GM23338 (cell line): ENCODE measurements at regions not wholly inside any gene's neighbourhood (a gene's known extent, or its start where the extent isn't known, plus 50 kb on each side); places are given as distances from the start of the nearest gene placed in this dataset.
A peak's percentile ranks its signal among the peaks of the same experiment; 100 is the strongest.

Experiments
- ATAC-seq: fragments of 200-7000 bp; cut with Tn5 transposase; 3 replicates; pipeline ENCODE4 v1.9.1; 2020
- DNase-seq: peaks from one replicate; pipeline ENCODE4 v3.0.0-alpha.2; 2015; ENCODE audit warnings: low spot score
- H2AFZ ChIP-seq: fragments of 200-600 bp; sonication (generic); 2 replicates; pipeline ENCODE4 v1.8.0; 2016; ENCODE audit warnings: antibody characterized with exemption, mild to moderate bottlenecking, moderate library complexity
- H3F3A ChIP-seq: fragments of 200-600 bp; sonication (generic); replicated peaks from 2 replicates; pipeline ENCODE4 v1.8.0; 2017; ENCODE audit warnings: antibody characterized with exemption, mixed run types, low read depth
- H3K27ac ChIP-seq: fragments of 200-600 bp; sonication (generic); 2 replicates; pipeline ENCODE4 v1.6.1; 2016; ENCODE audit warnings: low read depth
- H3K27me3 ChIP-seq: fragments of 200-600 bp; sonication (generic); 2 replicates; pipeline ENCODE4 v1.8.0; 2016; ENCODE audit warnings: mild to moderate bottlenecking, mixed run types, moderate library complexity; ENCODE audit not compliant: insufficient read depth
- H3K36me3 ChIP-seq: fragments of 200-600 bp; sonication (generic); 2 replicates; pipeline ENCODE4 v1.8.0; 2016; ENCODE audit warnings: mild to moderate bottlenecking; ENCODE audit not compliant: insufficient read depth
- H3K4me1 ChIP-seq: fragments of 200-600 bp; sonication (generic); 2 replicates; pipeline ENCODE4 v1.8.0; 2016; ENCODE audit warnings: mild to moderate bottlenecking, moderate library complexity; ENCODE audit not compliant: insufficient read depth
- H3K4me2 ChIP-seq: fragments of 200-600 bp; sonication (generic); 2 replicates; pipeline ENCODE4 v1.7.1; 2017; ENCODE audit warnings: mixed run types
- H3K4me3 ChIP-seq: fragments of 200-600 bp; sonication (generic); 2 replicates; pipeline ENCODE4 v1.6.1; 2016; ENCODE audit warnings: mixed run types
- H3K79me2 ChIP-seq: fragments of 200-600 bp; sonication (generic); replicated peaks from 2 replicates; pipeline ENCODE4 v1.8.0; 2017; ENCODE audit warnings: mild to moderate bottlenecking; ENCODE audit not compliant: insufficient read depth
- H3K9me2 ChIP-seq: fragments of 200-600 bp; sonication (generic); 2 replicates; pipeline ENCODE4 v1.8.0; 2017; ENCODE audit not compliant: insufficient read depth
- H4K20me1 ChIP-seq: fragments of 200-600 bp; sonication (generic); replicated peaks from 2 replicates; pipeline ENCODE4 v1.8.0; 2017; ENCODE audit warnings: mild to moderate bottlenecking; ENCODE audit not compliant: insufficient read depth
- H3K27ac Mint-ChIP-seq: 2 replicates; pipeline ENCODE4 v1.8.0; 2020; ENCODE audit warnings: inconsistent platforms, mild to moderate bottlenecking, moderate library complexity, mixed read lengths
- H3K27me3 Mint-ChIP-seq: 3 replicates; pipeline ENCODE4 v1.8.0; 2022; ENCODE audit warnings: low read depth, mild to moderate bottlenecking, moderate library complexity, mixed read lengths, inconsistent platforms; ENCODE audit not compliant: insufficient read depth, poor library complexity
- H3K36me3 Mint-ChIP-seq: 3 replicates; pipeline ENCODE4 v1.8.0; 2021; ENCODE audit warnings: low read depth, mild to moderate bottlenecking, inconsistent platforms, moderate library complexity, mixed read lengths
- H3K4me1 Mint-ChIP-seq: 3 replicates; pipeline ENCODE4 v1.8.0; 2020; ENCODE audit warnings: mild to moderate bottlenecking, inconsistent platforms, mixed read lengths
- H3K4me3 Mint-ChIP-seq: 3 replicates; pipeline ENCODE4 v1.8.0; 2021; ENCODE audit warnings: moderate library complexity, mild to moderate bottlenecking, inconsistent platforms, mixed read lengths
- H3K9me3 Mint-ChIP-seq: 3 replicates; pipeline ENCODE4 v1.8.0; 2020; ENCODE audit warnings: moderate library complexity, mild to moderate bottlenecking, inconsistent platforms, mixed read lengths
- CREB1 ChIP-seq: fragments of 250-450 bp; sonication (Bioruptor Pico); IDR thresholded peaks from 2 replicates; pipeline ENCODE4 v1.5.0; 2020; ENCODE audit warnings: low read depth, mild to moderate bottlenecking, moderate library complexity
- CTCF ChIP-seq, 2 experiments: fragments of 200-600 bp in 1 of 2; sonication (generic) in 1 of 2; conservative IDR thresholded peaks; 2 replicates each; pipeline versions ENCODE4 v1.5.1 to v1.6.1; 2016 to 2017; ENCODE audit warnings: antibody characterized with exemption in 2 of 2, low read depth in 2 of 2, mild to moderate bottlenecking in 2 of 2, moderate library complexity in 1 of 2
- JUNB ChIP-seq: IDR thresholded peaks from one replicate; pipeline ENCODE4 v1.6.1; 2016; ENCODE audit warnings: antibody characterized with exemption; ENCODE audit not compliant: unreplicated experiment
- NANOG ChIP-seq: IDR thresholded peaks from 2 replicates; pipeline ENCODE4 v1.6.1; 2016; ENCODE audit warnings: antibody characterized with exemption, borderline replicate concordance
- POLR2AphosphoS5 ChIP-seq: IDR thresholded peaks from 2 replicates; pipeline ENCODE4 v1.6.1; 2016; ENCODE audit warnings: antibody characterized with exemption, low read depth
- STAT1 ChIP-seq: IDR thresholded peaks from one replicate; pipeline ENCODE4 v1.6.1; 2016; ENCODE audit warnings: antibody characterized with exemption; ENCODE audit not compliant: unreplicated experiment
- ZNF331 ChIP-seq: fragments of 250-450 bp; sonication (Bioruptor Pico); IDR thresholded peaks from 2 replicates; pipeline ENCODE4 v1.5.0; 2020; ENCODE audit warnings: low read depth, mild to moderate bottlenecking, moderate library complexity
- ZNF462 ChIP-seq: fragments of 250-450 bp; sonication (Bioruptor Pico); IDR thresholded peaks from 2 replicates; pipeline ENCODE4 v1.5.0; 2020; ENCODE audit warnings: mild to moderate bottlenecking, moderate library complexity
- TF ChIP-seq, protein P1 (sequence below): IDR thresholded peaks from 2 replicates; pipeline ENCODE4 v1.6.1; 2016; ENCODE audit warnings: antibody characterized with exemption

DNA sequence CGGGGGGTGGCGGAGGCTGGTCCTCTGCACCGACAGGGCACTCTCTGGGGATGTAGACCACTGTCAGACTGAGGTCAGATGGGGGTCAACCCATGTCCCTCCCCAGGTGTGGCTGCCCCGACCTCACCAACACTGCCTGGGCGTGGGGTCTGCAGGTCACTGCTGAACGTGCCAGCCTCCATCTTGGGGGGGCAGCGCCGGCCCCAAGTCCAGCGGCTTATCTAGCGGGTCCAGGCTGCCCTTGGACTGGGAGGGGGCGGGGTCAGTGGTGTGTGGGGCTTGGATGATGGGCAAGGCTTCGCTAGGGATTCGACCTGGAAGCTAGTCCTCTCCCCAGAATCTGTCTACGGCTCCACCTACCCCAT, 178.2 kb downstream of the IGLL1 start (continued):
- TF ChIP-seq POLR2AphosphoS5: no peak
- TF ChIP-seq CREB1 (CRISPR knock-in tag): no peak

- H2AFZ ChIP-seq: no peak overlapping the region
- H3K4me2 ChIP-seq: peak overlapping the region; percentile 82; the same call in 1 of the 2 replicates
- H3K27ac Mint-ChIP-seq: no peak overlapping the region
Measured at GRCh38 chr22:23401111-23401909, 178.8 kb downstream of the IGLL1 start.

DNA sequence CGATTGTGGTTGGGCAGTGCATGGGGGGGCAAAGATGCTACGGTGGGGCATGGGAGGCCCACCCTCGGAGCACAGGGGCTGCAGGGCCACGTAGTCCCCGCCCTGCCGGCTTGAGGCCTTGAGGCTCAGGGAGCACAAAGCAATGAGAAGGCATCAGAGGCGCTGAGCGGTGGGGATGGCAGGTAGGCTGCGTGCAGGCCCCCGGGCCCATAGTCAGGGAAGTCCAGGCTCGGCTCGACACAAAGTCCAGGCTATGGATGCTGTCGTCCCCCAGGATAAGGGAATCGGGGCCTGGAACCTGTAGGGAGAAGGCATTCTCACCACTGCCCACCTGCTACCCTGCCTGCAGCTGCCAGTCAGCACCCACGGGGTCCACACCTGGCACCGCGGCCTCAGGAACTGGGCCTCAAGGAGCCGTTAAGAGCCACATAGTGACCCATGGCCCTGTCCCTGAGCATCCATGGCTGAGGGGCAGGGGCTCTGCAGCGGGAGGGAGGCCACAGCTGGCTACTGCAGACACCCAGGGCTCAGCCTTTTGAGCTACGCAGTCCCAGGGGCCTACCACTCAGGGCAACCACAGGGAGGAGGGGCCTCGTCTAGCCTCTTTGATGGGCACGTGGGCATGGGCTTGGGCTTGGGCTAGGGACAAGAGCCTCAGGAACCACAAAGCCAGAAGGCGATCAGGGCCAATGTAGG, 179.7 kb downstream of the IGLL1 start:
- H3K27me3 Mint-ChIP-seq: peaks cover 9% of the 10 kb centered on the region
- no peak overlapping the region for H3K27ac ChIP-seq
- no peak overlapping the region for H2AFZ ChIP-seq
- no peaks in the 10 kb centered on the region for H3F3A ChIP-seq
- H3K36me3 Mint-ChIP-seq: no peaks in the 10 kb centered on the region
- H3K4me2 ChIP-seq: no peak overlapping the region
- no peak overlapping the region for H3K4me3 Mint-ChIP-seq
- H3K9me2 ChIP-seq: no peaks in the 10 kb centered on the region
- H3K27ac Mint-ChIP-seq: no peak overlapping the region
- peaks cover 3% of the 10 kb centered on the region; the same call in 2 of the 3 replicates for H3K4me1 Mint-ChIP-seq
- H3K27me3 ChIP-seq: no peaks in the 10 kb centered on the region
- peaks cover 5% of the 10 kb centered on the region for H3K4me1 ChIP-seq
- no peaks in the 10 kb centered on the region for H3K9me3 Mint-ChIP-seq
- H3K4me3 ChIP-seq: no peak overlapping the region
- DNase-seq (no peak), ATAC-seq (no peak)
- no peaks in the 10 kb centered on the region for H4K20me1 ChIP-seq
- no peaks in the 10 kb centered on the region for H3K36me3 ChIP-seq
- H3K79me2 ChIP-seq: no peaks in the 10 kb centered on the region
- no peak for TF ChIP-seq ZNF331
- no peak for TF ChIP-seq CTCF (conservative IDR thresholded peaks at IDR 0.05; ENCODE audit: low read depth in 2 of 2)
- TF ChIP-seq ZNF462 (CRISPR knock-in tag): no peak
- no peak for TF ChIP-seq POLR2AphosphoS5
- TF ChIP-seq JUNB: no peak

More at GRCh38 chr22:23401111-23401909, 178.8 kb downstream of the IGLL1 start:
- H3K27me3 Mint-ChIP-seq: peaks cover 15% of the 10 kb centered on the region
- Histone ChIP-seq H4K20me1 (no peaks in the 10 kb centered on the region), H3K4me1 (peaks cover 5% of the 10 kb centered on the region), H3K27me3 (no peaks in the 10 kb centered on the region), H3K9me2 (no peaks in the 10 kb centered on the region), H3F3A (no peaks in the 10 kb centered on the region), H3K36me3 (no peaks in the 10 kb centered on the region), H3K4me3 (no peak overlapping the region), H3K27ac (no peak overlapping the region), H3K79me2 (no peaks in the 10 kb centered on the region)
- H3K9me3 Mint-ChIP-seq: no peaks in the 10 kb centered on the region
- no peak overlapping the region for H3K4me3 Mint-ChIP-seq
- peaks cover 7% of the 10 kb centered on the region for H3K4me1 Mint-ChIP-seq
- TF ChIP-seq ZNF331 (no peak), NANOG (no peak), CREB1 (CRISPR knock-in tag) (no peak), STAT1 (no peak)
- TF ChIP-seq, protein P1, sequence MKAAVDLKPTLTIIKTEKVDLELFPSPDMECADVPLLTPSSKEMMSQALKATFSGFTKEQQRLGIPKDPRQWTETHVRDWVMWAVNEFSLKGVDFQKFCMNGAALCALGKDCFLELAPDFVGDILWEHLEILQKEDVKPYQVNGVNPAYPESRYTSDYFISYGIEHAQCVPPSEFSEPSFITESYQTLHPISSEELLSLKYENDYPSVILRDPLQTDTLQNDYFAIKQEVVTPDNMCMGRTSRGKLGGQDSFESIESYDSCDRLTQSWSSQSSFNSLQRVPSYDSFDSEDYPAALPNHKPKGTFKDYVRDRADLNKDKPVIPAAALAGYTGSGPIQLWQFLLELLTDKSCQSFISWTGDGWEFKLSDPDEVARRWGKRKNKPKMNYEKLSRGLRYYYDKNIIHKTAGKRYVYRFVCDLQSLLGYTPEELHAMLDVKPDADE: no peak
- no peaks in the 10 kb centered on the region for H3K36me3 Mint-ChIP-seq
- no peak for DNase-seq
- ATAC-seq: no peak
